ENCODE measurements at regions not wholly inside any gene's neighbourhood (a gene's known extent, or its start where the extent isn't known, plus 50 kb on each side); places are given as distances from the start of the nearest gene placed in this dataset.

- TF ChIP-seq REST (tag by site-specific recombination; IDR thresholded peaks at IDR 0.05) (no peak), CTCF (tag by site-specific recombination; IDR thresholded peaks at IDR 0.05) (no peak), HOXA7 (CRISPR knock-in tag; IDR thresholded peaks at IDR 0.05; ENCODE audit: borderline replicate concordance) (no peak), ZBTB11 (tag by site-specific recombination; conservative IDR thresholded peaks at IDR 0.05; ENCODE audit: low read depth) (no peak), ZNF169 (tag by site-specific recombination; IDR thresholded peaks at IDR 0.05) (no peak), YY1 (tag by site-specific recombination; IDR thresholded peaks at IDR 0.05) (no peak), EGR2 (tag by site-specific recombination; IDR thresholded peaks at IDR 0.05; ENCODE audit: low read depth) (no peak), ZNF639 (tag by site-specific recombination; IDR thresholded peaks at IDR 0.05) (no peak), ZNF830 (tag by site-specific recombination; IDR thresholded peaks at IDR 0.05; ENCODE audit: low read depth) (no peak), PRDM4 (tag by site-specific recombination; IDR thresholded peaks at IDR 0.05) (no peak)
These were observed 76.5 kb upstream of the TCF7L2 start for GRCh38 chr10:112873541-112873940.
